ENCODE measurements at regions not wholly inside any gene's neighbourhood (a gene's known extent, or its start where the extent isn't known, plus 50 kb on each side); places are given as distances from the start of the nearest gene placed in this dataset.
"Not testable (repeated sequence)": the region's sequence is repeated elsewhere in the genome, so short reads cannot be mapped to it uniquely, and the experiment has no call there.

- DNase-seq (ENCODE audit: low spot score), result no peak
- no peak for TF ChIP-seq CTCF (conservative IDR thresholded peaks at IDR 0.05; ENCODE audit: low read depth)
- no peak overlapping the region for H3K27ac ChIP-seq
- ChIA-PET POLR2A (ENCODE audit: low non-redundant PET) (no interaction called here), CTCF (no interaction called here)
Observed at GRCh38 chr7:119288416-119288815, 984.6 kb upstream of the KCND2 start.

- H3K27ac ChIP-seq; DNase-seq (ENCODE audit: low spot score); POLR2A ChIA-PET (ENCODE audit: low non-redundant PET); CTCF ChIA-PET: not testable (repeated sequence)
Observed at GRCh38 chr7:119300341-119300740, 972.6 kb upstream of the KCND2 start.

- POLR2A ChIA-PET (ENCODE audit: low non-redundant PET), result no interaction called here
- CTCF ChIA-PET, result no interaction called here
- DNase-seq (ENCODE audit: low spot score), result no peak
- no peak for TF ChIP-seq CTCF (conservative IDR thresholded peaks at IDR 0.05; ENCODE audit: low read depth)
- H3K27ac ChIP-seq, result no peak overlapping the region
Observed at GRCh38 chr7:119320316-119320715, 952.7 kb upstream of the KCND2 start.

- ChIA-PET POLR2A (ENCODE audit: low non-redundant PET) (no interaction called here), CTCF (interaction anchor here (0.7 kb wide), 1 partner anchor 607 kb away, joined by 3 read pairs; no protein-coding TSS in a partner anchor)
- no peak for DNase-seq (ENCODE audit: low spot score)
- no peak for TF ChIP-seq CTCF (conservative IDR thresholded peaks at IDR 0.05; ENCODE audit: low read depth)
- H3K27ac ChIP-seq, result no peak overlapping the region
Observed at GRCh38 chr7:119329715-119330114, 943.3 kb upstream of the KCND2 start.

- ChIA-PET POLR2A (ENCODE audit: low non-redundant PET) (no interaction called here), CTCF (no interaction called here)
- no peak for DNase-seq (ENCODE audit: low spot score)
- H3K27ac ChIP-seq, result no peak overlapping the region
- no peak for TF ChIP-seq CTCF (conservative IDR thresholded peaks at IDR 0.05; ENCODE audit: low read depth)
Observed at GRCh38 chr7:119335405-119335804, 937.6 kb upstream of the KCND2 start.

- ChIA-PET CTCF (no interaction called here), POLR2A (ENCODE audit: low non-redundant PET) (interaction anchor here (0.5 kb wide), 1 partner anchor 34 kb away, joined by 3 read pairs; no protein-coding TSS in a partner anchor)
- H3K27ac ChIP-seq, result no peak overlapping the region
- TF ChIP-seq CTCF (conservative IDR thresholded peaks at IDR 0.05; ENCODE audit: low read depth), result no peak
- no peak for DNase-seq (ENCODE audit: low spot score)
Observed at GRCh38 chr7:119341822-119342221, 931.2 kb upstream of the KCND2 start.

GRCh38 chr7:119343289-119343688 lies 929.7 kb upstream of the KCND2 start:
- no peak overlapping the region for H3K27ac ChIP-seq
- no peak for DNase-seq (ENCODE audit: low spot score)
- CTCF ChIA-PET, result no interaction called here
- POLR2A ChIA-PET (ENCODE audit: low non-redundant PET), result no interaction called here
- no peak for TF ChIP-seq CTCF (conservative IDR thresholded peaks at IDR 0.05; ENCODE audit: low read depth)

Data from RWPE1 (cell line).